ENCODE measurements at regions not wholly inside any gene's neighbourhood (a gene's known extent, or its start where the extent isn't known, plus 50 kb on each side); places are given as distances from the start of the nearest gene placed in this dataset.

DNA sequence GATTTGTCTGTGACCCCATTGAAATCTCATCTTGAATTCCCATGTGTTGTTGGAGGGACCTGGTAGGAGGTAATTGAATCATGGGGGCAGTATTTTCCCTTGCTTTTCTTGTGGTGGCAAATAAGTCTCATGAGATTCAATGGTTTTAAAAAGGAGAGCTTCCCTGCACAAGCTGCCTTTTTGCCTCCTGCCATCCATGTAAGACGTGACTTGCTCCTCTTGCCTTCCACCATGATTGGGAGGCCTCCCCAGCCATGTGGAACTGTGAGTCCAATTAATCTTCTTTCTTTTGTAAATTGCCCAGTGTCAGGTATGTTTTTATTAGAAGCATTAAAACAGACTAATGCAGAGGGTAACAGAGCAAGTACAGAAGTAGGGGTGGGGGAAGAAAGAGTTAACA lies 1097.0 kb upstream of the ADGRB3 start:
- TF ChIP-seq CTCF (conservative IDR thresholded peaks at IDR 0.05; ENCODE audit: low read depth, low read length) (no peak), EZH2 (IDR thresholded peaks at IDR 0.05; ENCODE audit: borderline replicate concordance, low read depth, low read length, poor library complexity, severe bottlenecking) (no peak)

All from A673 (cell line).